ENCODE measurements at regions not wholly inside any gene's neighbourhood (a gene's known extent, or its start where the extent isn't known, plus 50 kb on each side); places are given as distances from the start of the nearest gene placed in this dataset.

- peaks cover 13 to 48% of the 10 kb centered on the region in 2 donors for H3K27me3 ChIP-seq (ENCODE audit: control insufficient read depth in 2 of 2, insufficient read depth in 2 of 2, low read length in 2 of 2)
- Mint-ChIP-seq H3K27ac (no peak overlapping the region), H3K36me3 (peaks cover 0 to 2% of the 10 kb centered on the region in 2 donors), H3K27me3 (ENCODE audit: low read depth in 3 of 3) (peaks cover 41 to 58% (median 49%) of the 10 kb centered on the region in 3 donors), H3K4me1 (peaks cover 9% of the 10 kb centered on the region), H3K9me3 (peaks cover 0 to 10% (median 2%) of the 10 kb centered on the region in 7 donors), H3K4me3 (no peak overlapping the region)
- DNase-seq: no peak
- no peaks in the 10 kb centered on the region for H3K36me3 ChIP-seq (replicated peaks in 1 of 2; ENCODE audit: control insufficient read depth in 1 of 2, insufficient read depth in 2 of 2, low read length in 2 of 2)
- H3K4me2 ChIP-seq (replicated peaks; ENCODE audit: extremely low read depth, low read length, poor library complexity, severe bottlenecking): no peak overlapping the region
- H2AFZ ChIP-seq (ENCODE audit: insufficient read depth, low read depth, low read length, poor library complexity, severe bottlenecking): no peak overlapping the region
- no peak overlapping the region for H3K27ac ChIP-seq (ENCODE audit: low read depth in 1 of 2, low read length in 2 of 2)
- no peak for TF ChIP-seq CTCF (IDR thresholded peaks at IDR 0.05)
- H3K9me3 ChIP-seq (replicated peaks in 1 of 2; ENCODE audit: control insufficient read depth in 1 of 2, insufficient read depth in 1 of 2, low read length in 2 of 2): peaks cover 0 to 12% of the 10 kb centered on the region in 2 donors
- H3K4me1 ChIP-seq (ENCODE audit: control insufficient read depth in 1 of 2, insufficient read depth in 2 of 2, low read length in 2 of 2): peaks cover 3 to 9% of the 10 kb centered on the region in 2 donors
- H3K4me3 ChIP-seq (replicated peaks in 1 of 3; ENCODE audit: low read depth in 2 of 3, low read length in 3 of 3): no peak overlapping the region
- WGBS (ENCODE audit: insufficient coverage): 90% methylated on average over 10 of the region's 12 CpGs
- no peak overlapping the region for H3K9ac ChIP-seq (ENCODE audit: insufficient read depth, low read length, poor library complexity, severe bottlenecking)
- intact Hi-C loops (cut with micrococcal nuclease): no loop called here
- no peaks in the 10 kb centered on the region for H4K20me1 ChIP-seq (ENCODE audit: insufficient read depth, low read length)
- H3K79me2 ChIP-seq (ENCODE audit: insufficient read depth, low read length): no peaks in the 10 kb centered on the region
Measured at GRCh38 chr16:85459529-85460251, 153.4 kb upstream of the GSE1 start.

GRCh38 chr16:85460252-85461021 is 152.7 kb upstream of the GSE1 start:
- Mint-ChIP-seq H3K36me3 (peaks cover 0 to 2% of the 10 kb centered on the region in 2 donors), H3K27me3 (ENCODE audit: low read depth in 3 of 3) (peaks cover 41 to 65% (median 52%) of the 10 kb centered on the region in 3 donors), H3K4me1 (peaks cover 9% of the 10 kb centered on the region), H3K27ac (no peak overlapping the region), H3K9me3 (peaks cover 0 to 10% (median 2%) of the 10 kb centered on the region in 7 donors), H3K4me3 (peak overlapping the region in 1 of 2 donors; percentile 70)
- Histone ChIP-seq H2AFZ (ENCODE audit: insufficient read depth, low read depth, low read length, poor library complexity, severe bottlenecking) (no peak overlapping the region), H3K36me3 (replicated peaks in 1 of 2; ENCODE audit: control insufficient read depth in 1 of 2, insufficient read depth in 2 of 2, low read length in 2 of 2) (no peaks in the 10 kb centered on the region), H3K4me3 (replicated peaks in 1 of 3; ENCODE audit: low read depth in 2 of 3, low read length in 3 of 3) (no peak overlapping the region), H3K79me2 (ENCODE audit: insufficient read depth, low read length) (no peaks in the 10 kb centered on the region), H4K20me1 (ENCODE audit: insufficient read depth, low read length) (no peaks in the 10 kb centered on the region), H3K4me2 (replicated peaks; ENCODE audit: extremely low read depth, low read length, poor library complexity, severe bottlenecking) (no peak overlapping the region), H3K9me3 (replicated peaks in 1 of 2; ENCODE audit: control insufficient read depth in 1 of 2, insufficient read depth in 1 of 2, low read length in 2 of 2) (peaks cover 0 to 12% of the 10 kb centered on the region in 2 donors), H3K4me1 (ENCODE audit: control insufficient read depth in 1 of 2, insufficient read depth in 2 of 2, low read length in 2 of 2) (peaks cover 3 to 9% of the 10 kb centered on the region in 2 donors), H3K27me3 (ENCODE audit: control insufficient read depth in 2 of 2, insufficient read depth in 2 of 2, low read length in 2 of 2) (peaks cover 13 to 49% of the 10 kb centered on the region in 2 donors), H3K9ac (ENCODE audit: insufficient read depth, low read length, poor library complexity, severe bottlenecking) (no peak overlapping the region), H3K27ac (ENCODE audit: low read depth in 1 of 2, low read length in 2 of 2) (no peak overlapping the region)
- DNase-seq: no peak
- intact Hi-C loops (cut with micrococcal nuclease): no loop called here
- no peak for TF ChIP-seq CTCF (IDR thresholded peaks at IDR 0.05)
- 67% methylated on average over 19 of the region's 24 CpGs for WGBS (ENCODE audit: insufficient coverage)

Measured in CD14-positive monocyte (primary cell).